Left ventricle myocardium inferior (tissue), 1 donor: ENCODE measurements at regions not wholly inside any gene's neighbourhood (a gene's known extent, or its start where the extent isn't known, plus 50 kb on each side); places are given as distances from the start of the nearest gene placed in this dataset.
A peak's percentile ranks its signal among the peaks of the same experiment; 100 is the strongest.

ENCODE experiments used
- DNase-seq: peaks from one replicate; pipeline ENCODE4 v3.0.0-alpha.2; 2020
- H3K27ac ChIP-seq: fragments of 200-600 bp; replicated peaks from 2 replicates; pipeline ENCODE4 v1.8.0; 2021
- H3K27me3 ChIP-seq: fragments of 200-600 bp; 2 replicates; pipeline ENCODE4 v1.8.0; 2021; ENCODE audit warnings: low read depth
- H3K36me3 ChIP-seq: fragments of 200-600 bp; 2 replicates; pipeline ENCODE4 v1.8.0; 2021
- H3K4me1 ChIP-seq: fragments of 200-600 bp; 2 replicates; pipeline ENCODE4 v1.8.0; 2021
- H3K4me3 ChIP-seq: fragments of 200-600 bp; 2 replicates; pipeline ENCODE4 v1.8.0; 2021; ENCODE audit warnings: mild to moderate bottlenecking, moderate library complexity
- H3K9me3 ChIP-seq: fragments of 200-600 bp; replicated peaks from 2 replicates; pipeline ENCODE4 v1.8.0; 2021
- intact Hi-C: fragments of 100-400 bp; cut with micrococcal nuclease; formaldehyde crosslinking; loops from one replicate; pipeline ENCODE4 v1.11.0; 2022
- TF ChIP-seq, protein P1 (sequence below): fragments of 200-600 bp; IDR thresholded peaks from 2 replicates; pipeline ENCODE4 v1.8.0; 2021; ENCODE audit warnings: antibody characterized with exemption, mild to moderate bottlenecking, borderline replicate concordance
- donor health status: DM: no; HTN: yes; CAD: no; lungs with severe emphysema.

DNA sequence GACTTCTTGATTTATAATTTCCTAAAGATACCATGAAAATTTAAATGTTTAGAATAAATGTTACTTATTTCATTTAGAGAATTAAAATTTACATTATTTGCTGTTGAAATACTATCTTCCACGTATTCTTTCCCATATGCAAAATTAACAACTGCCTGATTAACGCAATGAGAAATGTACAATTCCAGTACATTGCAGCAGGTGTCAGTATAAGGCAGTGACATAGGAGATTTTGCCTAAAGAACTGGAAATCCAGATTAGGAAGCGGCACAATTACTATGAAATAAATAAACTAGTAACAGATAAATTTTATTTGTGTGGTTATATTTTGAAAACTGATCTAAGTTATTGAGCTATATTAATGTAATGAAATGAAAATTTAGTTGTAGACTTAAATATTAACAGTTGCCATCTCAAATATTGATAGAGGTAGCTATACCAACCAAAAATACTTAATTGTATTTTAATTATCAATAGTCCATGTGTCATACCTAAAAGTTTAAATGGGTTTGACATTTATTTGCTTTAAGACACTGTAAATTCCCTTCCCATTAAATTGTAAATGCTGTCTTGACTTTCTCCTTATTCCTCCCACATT lies 300.2 kb downstream of the UTRN start:
- no peak overlapping the region for H3K27ac ChIP-seq
- intact Hi-C loops = loop anchor here (10.0 kb wide), 1 partner anchor 629 kb away; no protein-coding TSS in a partner anchor
- DNase-seq = no peak
- peaks cover 43% of the 10 kb centered on the region for H3K4me1 ChIP-seq
- no peak overlapping the region for H3K4me3 ChIP-seq
- TF ChIP-seq, protein P1, sequence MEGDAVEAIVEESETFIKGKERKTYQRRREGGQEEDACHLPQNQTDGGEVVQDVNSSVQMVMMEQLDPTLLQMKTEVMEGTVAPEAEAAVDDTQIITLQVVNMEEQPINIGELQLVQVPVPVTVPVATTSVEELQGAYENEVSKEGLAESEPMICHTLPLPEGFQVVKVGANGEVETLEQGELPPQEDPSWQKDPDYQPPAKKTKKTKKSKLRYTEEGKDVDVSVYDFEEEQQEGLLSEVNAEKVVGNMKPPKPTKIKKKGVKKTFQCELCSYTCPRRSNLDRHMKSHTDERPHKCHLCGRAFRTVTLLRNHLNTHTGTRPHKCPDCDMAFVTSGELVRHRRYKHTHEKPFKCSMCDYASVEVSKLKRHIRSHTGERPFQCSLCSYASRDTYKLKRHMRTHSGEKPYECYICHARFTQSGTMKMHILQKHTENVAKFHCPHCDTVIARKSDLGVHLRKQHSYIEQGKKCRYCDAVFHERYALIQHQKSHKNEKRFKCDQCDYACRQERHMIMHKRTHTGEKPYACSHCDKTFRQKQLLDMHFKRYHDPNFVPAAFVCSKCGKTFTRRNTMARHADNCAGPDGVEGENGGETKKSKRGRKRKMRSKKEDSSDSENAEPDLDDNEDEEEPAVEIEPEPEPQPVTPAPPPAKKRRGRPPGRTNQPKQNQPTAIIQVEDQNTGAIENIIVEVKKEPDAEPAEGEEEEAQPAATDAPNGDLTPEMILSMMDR = peak; percentile 77
- no peaks in the 10 kb centered on the region for H3K27me3 ChIP-seq
- no peaks in the 10 kb centered on the region for H3K9me3 ChIP-seq
- peaks cover 3% of the 10 kb centered on the region for H3K36me3 ChIP-seq

DNA sequence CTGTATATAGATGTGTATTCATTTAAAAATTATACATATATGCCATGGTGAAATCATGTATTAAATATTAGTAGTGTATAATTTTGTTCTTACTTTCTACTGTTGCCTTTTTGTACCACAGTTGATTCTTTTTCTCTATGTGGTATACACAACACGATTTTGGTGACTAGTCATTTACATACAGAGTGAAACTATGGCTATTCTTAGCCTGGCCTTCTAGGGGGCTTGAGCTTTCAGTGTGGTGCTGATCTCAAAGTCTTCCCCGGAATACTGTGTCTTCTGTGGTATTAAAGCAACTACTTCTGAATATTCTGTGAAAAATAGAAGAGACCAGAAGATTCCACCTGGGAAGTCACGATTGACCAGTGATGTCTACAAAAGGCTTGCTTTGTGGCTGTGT lies 301.9 kb downstream of the UTRN start:
- Histone ChIP-seq H3K27ac (no peak overlapping the region), H3K36me3 (peaks cover 3% of the 10 kb centered on the region), H3K27me3 (no peaks in the 10 kb centered on the region), H3K9me3 (no peaks in the 10 kb centered on the region), H3K4me1 (peaks cover 32% of the 10 kb centered on the region), H3K4me3 (no peak overlapping the region)
- intact Hi-C loops = loop anchor here (10.0 kb wide), 1 partner anchor 628 kb away; no protein-coding TSS in a partner anchor
- no peak for DNase-seq
- TF ChIP-seq, protein P1 = no peak

- Histone ChIP-seq H3K36me3 (peaks cover 10% of the 10 kb centered on the region), H3K4me1 (peaks cover 17% of the 10 kb centered on the region), H3K27me3 (no peaks in the 10 kb centered on the region), H3K4me3 (no peak overlapping the region), H3K27ac (no peak overlapping the region), H3K9me3 (no peaks in the 10 kb centered on the region)
- no peak for DNase-seq
- TF ChIP-seq, protein P1 = no peak
- intact Hi-C loops = loop anchor here (10.0 kb wide), 1 partner anchor 626 kb away; no protein-coding TSS in a partner anchor
Measured at GRCh38 chr6:144588697-144589325, 303.7 kb downstream of the UTRN start.

- Histone ChIP-seq H3K27ac (no peak overlapping the region), H3K4me1 (peaks cover 26% of the 10 kb centered on the region)
- intact Hi-C loops = no loop called here
Measured at GRCh38 chr6:144590532-144590931, 305.4 kb downstream of the UTRN start.

DNA sequence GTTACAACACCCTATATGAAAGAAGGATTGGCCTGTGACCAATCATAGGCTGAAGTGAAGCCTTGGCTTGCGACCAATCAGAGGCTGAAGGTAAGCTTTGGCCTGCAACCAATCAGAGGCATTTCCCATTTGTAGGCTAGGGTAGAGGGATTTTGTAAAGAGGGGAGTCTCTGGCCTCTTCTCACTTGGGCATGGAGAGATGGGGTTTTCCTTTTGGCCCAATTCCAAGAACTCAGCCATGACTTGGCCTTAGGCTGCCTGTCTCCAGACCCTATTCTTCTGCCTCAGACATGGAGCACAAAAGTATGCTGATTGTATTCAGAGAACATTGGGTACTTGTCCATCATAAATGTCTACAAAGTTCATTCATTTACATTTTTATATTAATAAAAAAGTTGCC lies 308.3 kb downstream of the UTRN start:
- no peak overlapping the region for H3K27ac ChIP-seq
- intact Hi-C loops = no loop called here
- peaks cover 12% of the 10 kb centered on the region for H3K4me1 ChIP-seq
- no peak overlapping the region for H3K4me3 ChIP-seq
- TF ChIP-seq, protein P1 = no peak
- DNase-seq = no peak
- H3K9me3 ChIP-seq = no peaks in the 10 kb centered on the region
- peaks cover 10% of the 10 kb centered on the region for H3K36me3 ChIP-seq
- no peaks in the 10 kb centered on the region for H3K27me3 ChIP-seq

More at GRCh38 chr6:144590532-144590931, 305.4 kb downstream of the UTRN start:
- no peaks in the 10 kb centered on the region for H3K27me3 ChIP-seq
- DNase-seq = no peak
- peaks cover 10% of the 10 kb centered on the region for H3K36me3 ChIP-seq
- no peaks in the 10 kb centered on the region for H3K9me3 ChIP-seq
- TF ChIP-seq, protein P1 = no peak
- H3K4me3 ChIP-seq = no peak overlapping the region
